ENCODE measurements at regions not wholly inside any gene's neighbourhood (a gene's known extent, or its start where the extent isn't known, plus 50 kb on each side); places are given as distances from the start of the nearest gene placed in this dataset.

DNA sequence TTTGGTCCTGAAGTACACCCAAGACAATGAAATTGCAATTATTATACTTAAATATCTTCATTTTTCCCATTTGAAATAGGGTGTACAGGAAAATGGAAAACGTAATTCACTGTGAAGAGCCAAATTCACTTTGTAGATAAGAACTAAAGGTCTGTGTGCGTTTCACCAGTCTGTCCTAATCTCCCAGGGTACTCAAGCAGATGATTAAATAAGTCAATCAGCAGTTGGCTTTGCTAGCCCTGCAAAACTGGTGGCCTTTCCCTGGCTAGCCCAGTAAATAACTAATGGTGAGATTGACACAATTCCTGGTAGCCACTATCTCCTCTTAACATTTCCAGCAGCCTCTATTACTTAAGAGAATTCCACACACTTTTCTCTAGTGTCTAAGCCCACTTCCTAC lies 389.3 kb downstream of the TBL1XR1 start:
- Histone ChIP-seq H3K27ac (ENCODE audit: low read depth, low read length, poor library complexity, severe bottlenecking) (no peak overlapping the region), H3K36me3 (ENCODE audit: insufficient read depth, low read length, poor library complexity, severe bottlenecking) (no peaks in the 10 kb centered on the region), H3K4me3 (ENCODE audit: low read depth, low read length, poor library complexity, severe bottlenecking) (no peak overlapping the region), H3K27me3 (replicated peaks; ENCODE audit: insufficient read depth, low read depth, low read length, poor library complexity) (no peaks in the 10 kb centered on the region), H3K4me1 (ENCODE audit: insufficient read depth, low read length, poor library complexity, severe bottlenecking) (no peaks in the 10 kb centered on the region), H3K9me3 (ENCODE audit: low read depth, low read length, poor library complexity, severe bottlenecking) (no peaks in the 10 kb centered on the region)
- TF ChIP-seq EZH2 (IDR thresholded peaks at IDR 0.05; ENCODE audit: borderline replicate concordance, low read depth, low read length, poor library complexity, severe bottlenecking), result no peak
- TF ChIP-seq CTCF (conservative IDR thresholded peaks at IDR 0.05; ENCODE audit: low read depth, low read length), result no peak
- ChIA-PET CTCF (no interaction called here), POLR2A (ENCODE audit: low non-redundant PET) (no interaction called here)
- no peak for DNase-seq (ENCODE audit: low spot score)
- intact Hi-C loops (cut with micrococcal nuclease; ENCODE audit: unreplicated experiment), result no loop called here
- no TSS peak for BruUV-seq (replicated peaks)

DNA sequence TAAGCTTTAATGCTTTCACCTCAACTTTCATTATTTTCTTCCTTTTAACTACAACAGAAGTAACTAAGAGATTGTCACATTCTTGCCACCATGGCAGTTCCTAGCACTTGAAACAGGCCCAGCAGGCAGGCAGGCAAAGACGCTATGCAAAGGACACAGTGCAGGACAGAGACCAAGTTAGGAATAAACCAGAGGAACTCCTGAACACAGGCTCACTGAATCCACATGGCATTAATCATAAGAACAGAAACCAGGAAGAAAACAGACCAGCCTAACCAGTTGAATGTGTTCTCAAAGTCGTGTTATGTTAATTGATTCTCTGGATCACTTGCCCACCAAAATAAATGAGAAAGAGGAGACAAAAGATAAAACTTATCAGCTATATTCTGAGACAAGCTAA lies 397.6 kb downstream of the TBL1XR1 start:
- H3K9me3 ChIP-seq (ENCODE audit: low read depth, low read length, poor library complexity, severe bottlenecking), result no peaks in the 10 kb centered on the region
- intact Hi-C loops (cut with micrococcal nuclease; ENCODE audit: unreplicated experiment), result no loop called here

GRCh38 chr3:176798680-176799079 lies 398.6 kb downstream of the TBL1XR1 start:
- Histone ChIP-seq H3K27me3 (replicated peaks; ENCODE audit: insufficient read depth, low read depth, low read length, poor library complexity) (no peaks in the 10 kb centered on the region), H3K4me3 (ENCODE audit: low read depth, low read length, poor library complexity, severe bottlenecking) (no peak overlapping the region), H3K9me3 (ENCODE audit: low read depth, low read length, poor library complexity, severe bottlenecking) (no peaks in the 10 kb centered on the region), H3K36me3 (ENCODE audit: insufficient read depth, low read length, poor library complexity, severe bottlenecking) (no peaks in the 10 kb centered on the region), H3K27ac (ENCODE audit: low read depth, low read length, poor library complexity, severe bottlenecking) (no peak overlapping the region), H3K4me1 (ENCODE audit: insufficient read depth, low read length, poor library complexity, severe bottlenecking) (peaks cover 30% of the 10 kb centered on the region)
- BruUV-seq (replicated peaks), result no TSS peak
- ChIA-PET POLR2A (ENCODE audit: low non-redundant PET) (no interaction called here), CTCF (no interaction called here)
- DNase-seq (ENCODE audit: low spot score), result no peak
- no peak for TF ChIP-seq CTCF (conservative IDR thresholded peaks at IDR 0.05; ENCODE audit: low read depth, low read length)
- no peak for TF ChIP-seq EZH2 (IDR thresholded peaks at IDR 0.05; ENCODE audit: borderline replicate concordance, low read depth, low read length, poor library complexity, severe bottlenecking)
- intact Hi-C loops (cut with micrococcal nuclease; ENCODE audit: unreplicated experiment), result no loop called here

More for the DNA sequence above, 397.6 kb downstream of the TBL1XR1 start:
- no peak overlapping the region for H3K4me3 ChIP-seq (ENCODE audit: low read depth, low read length, poor library complexity, severe bottlenecking)
- H3K27me3 ChIP-seq (replicated peaks; ENCODE audit: insufficient read depth, low read depth, low read length, poor library complexity), result no peaks in the 10 kb centered on the region
- no peak overlapping the region for H3K27ac ChIP-seq (ENCODE audit: low read depth, low read length, poor library complexity, severe bottlenecking)
- TF ChIP-seq EZH2 (IDR thresholded peaks at IDR 0.05; ENCODE audit: borderline replicate concordance, low read depth, low read length, poor library complexity, severe bottlenecking), result no peak
- no peak for TF ChIP-seq CTCF (conservative IDR thresholded peaks at IDR 0.05; ENCODE audit: low read depth, low read length)
- peaks cover 23% of the 10 kb centered on the region for H3K4me1 ChIP-seq (ENCODE audit: insufficient read depth, low read length, poor library complexity, severe bottlenecking)
- no peaks in the 10 kb centered on the region for H3K36me3 ChIP-seq (ENCODE audit: insufficient read depth, low read length, poor library complexity, severe bottlenecking)
- ChIA-PET POLR2A (ENCODE audit: low non-redundant PET) (no interaction called here), CTCF (no interaction called here)
- no peak for DNase-seq (ENCODE audit: low spot score)
- no TSS peak for BruUV-seq (replicated peaks)
